GM12874 (cell line): ENCODE measurements at regions not wholly inside any gene's neighbourhood (a gene's known extent, or its start where the extent isn't known, plus 50 kb on each side); places are given as distances from the start of the nearest gene placed in this dataset.

ENCODE experiments used
- TF ChIP-seq, protein P1 (sequence below): IDR thresholded peaks from 2 replicates; pipeline ENCODE4 v1.5.1; 2011; ENCODE audit warnings: low read depth, mild to moderate bottlenecking, control low read depth, low read length, moderate library complexity; ENCODE audit not compliant: insufficient read depth

DNA sequence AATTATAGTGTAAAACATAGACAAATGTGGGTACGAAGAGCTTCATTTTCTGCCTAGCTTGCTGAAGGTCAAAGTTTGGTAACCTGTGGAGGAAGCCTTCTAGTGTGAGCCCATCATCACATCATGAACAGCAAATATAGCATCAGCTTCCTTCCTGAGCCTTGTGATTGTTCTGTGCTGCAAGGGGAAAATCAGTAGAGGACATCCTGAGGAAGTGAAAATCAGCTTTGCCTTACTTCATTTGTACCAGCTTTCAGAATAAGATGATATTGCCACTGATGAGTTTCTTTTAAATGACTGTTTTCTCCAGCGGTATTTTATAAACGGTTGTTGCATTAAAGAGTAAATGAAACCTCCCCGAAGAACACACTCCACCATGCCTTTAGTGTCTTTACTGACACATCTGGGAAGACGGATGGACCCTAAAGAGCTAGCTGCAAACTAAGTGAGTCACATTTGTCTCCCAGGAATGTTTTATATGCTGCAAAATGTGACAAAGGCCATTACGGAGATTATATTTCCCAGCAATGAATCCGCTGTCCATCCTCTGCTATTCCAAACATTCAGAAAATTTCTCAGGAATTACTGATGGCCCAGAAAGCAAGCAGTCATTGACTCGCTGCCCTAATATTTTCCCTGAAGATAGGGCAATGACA lies 1272.8 kb downstream of the SUCLG1 start:
- TF ChIP-seq, protein P1, sequence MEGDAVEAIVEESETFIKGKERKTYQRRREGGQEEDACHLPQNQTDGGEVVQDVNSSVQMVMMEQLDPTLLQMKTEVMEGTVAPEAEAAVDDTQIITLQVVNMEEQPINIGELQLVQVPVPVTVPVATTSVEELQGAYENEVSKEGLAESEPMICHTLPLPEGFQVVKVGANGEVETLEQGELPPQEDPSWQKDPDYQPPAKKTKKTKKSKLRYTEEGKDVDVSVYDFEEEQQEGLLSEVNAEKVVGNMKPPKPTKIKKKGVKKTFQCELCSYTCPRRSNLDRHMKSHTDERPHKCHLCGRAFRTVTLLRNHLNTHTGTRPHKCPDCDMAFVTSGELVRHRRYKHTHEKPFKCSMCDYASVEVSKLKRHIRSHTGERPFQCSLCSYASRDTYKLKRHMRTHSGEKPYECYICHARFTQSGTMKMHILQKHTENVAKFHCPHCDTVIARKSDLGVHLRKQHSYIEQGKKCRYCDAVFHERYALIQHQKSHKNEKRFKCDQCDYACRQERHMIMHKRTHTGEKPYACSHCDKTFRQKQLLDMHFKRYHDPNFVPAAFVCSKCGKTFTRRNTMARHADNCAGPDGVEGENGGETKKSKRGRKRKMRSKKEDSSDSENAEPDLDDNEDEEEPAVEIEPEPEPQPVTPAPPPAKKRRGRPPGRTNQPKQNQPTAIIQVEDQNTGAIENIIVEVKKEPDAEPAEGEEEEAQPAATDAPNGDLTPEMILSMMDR, result no peak

DNA sequence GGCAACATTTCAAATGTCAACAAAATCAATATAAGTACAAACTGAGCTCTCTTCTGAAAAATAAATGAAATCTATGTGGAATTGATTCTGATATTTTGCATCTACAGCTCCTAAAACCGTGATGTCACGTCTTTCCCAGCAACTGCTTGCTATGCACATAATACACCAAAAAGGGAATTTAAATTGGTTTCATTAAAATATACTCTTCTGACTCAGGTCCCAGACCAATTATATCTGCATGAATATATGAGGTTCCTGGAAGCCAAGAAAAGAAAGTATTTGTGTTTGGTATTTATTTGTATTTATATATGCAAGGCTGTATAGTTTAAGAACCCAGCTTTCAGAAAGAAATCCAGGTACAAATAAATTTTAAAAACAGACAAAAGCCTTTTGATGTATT lies 1282.5 kb downstream of the SUCLG1 start:
- TF ChIP-seq, protein P1, result no peak

DNA sequence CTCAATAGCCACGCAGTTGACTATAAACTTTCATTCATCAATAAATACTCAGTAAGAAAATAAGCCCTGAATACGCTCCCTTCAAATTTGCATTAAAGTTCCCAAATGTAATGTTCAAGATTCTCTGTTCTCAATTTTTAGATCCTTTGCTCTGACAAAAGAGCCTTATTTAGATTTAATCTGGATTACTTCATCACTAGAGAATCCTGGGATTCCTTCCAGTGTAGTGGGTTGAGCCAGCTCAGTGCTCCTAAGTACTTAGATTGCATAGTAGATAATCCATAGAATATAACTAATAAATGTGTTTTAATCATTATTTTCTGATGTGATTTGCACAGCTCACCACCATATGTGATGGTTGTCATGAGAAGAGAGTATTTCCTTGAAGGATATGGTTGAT lies 1286.2 kb downstream of the SUCLG1 start:
- TF ChIP-seq, protein P1, result no peak

DNA sequence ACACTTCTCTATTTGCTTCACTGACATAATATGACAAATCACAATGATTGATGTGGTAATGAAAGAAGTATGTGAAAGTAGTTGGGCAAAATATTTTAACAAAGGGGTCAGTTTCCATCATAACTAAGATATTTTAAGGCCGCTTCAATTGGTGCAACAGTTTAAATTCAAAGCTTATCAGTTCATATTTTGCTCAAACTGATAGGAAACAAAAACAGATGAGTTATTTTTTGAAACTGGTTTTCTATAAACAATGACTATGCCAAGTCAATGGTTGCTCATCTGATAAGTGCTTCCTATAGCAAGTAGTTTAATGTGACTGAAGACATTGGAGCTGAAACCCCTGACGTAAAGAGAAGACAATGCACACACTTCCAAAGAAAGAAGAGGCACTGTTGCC lies 1290.7 kb downstream of the SUCLG1 start:
- TF ChIP-seq, protein P1, result no peak

DNA sequence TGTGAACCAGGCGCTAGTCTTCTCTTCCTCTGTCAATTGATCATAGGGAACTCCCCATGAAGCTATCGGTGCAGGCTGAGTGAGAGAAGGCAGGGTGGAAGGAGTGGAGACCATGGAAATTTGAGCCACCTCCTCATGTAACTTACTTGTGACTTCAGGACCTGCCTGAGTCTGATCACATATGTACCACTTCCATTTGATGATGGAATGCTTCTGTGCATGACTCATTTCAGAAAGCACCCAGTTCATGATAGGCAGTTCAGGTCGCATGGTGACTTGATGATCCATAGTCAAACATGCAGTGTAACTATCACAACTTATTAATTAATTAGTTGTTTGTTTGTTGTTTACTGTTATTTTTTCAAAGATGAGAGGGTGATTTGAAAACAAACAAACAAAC lies 1296.7 kb downstream of the SUCLG1 start:
- TF ChIP-seq, protein P1, result no peak

DNA sequence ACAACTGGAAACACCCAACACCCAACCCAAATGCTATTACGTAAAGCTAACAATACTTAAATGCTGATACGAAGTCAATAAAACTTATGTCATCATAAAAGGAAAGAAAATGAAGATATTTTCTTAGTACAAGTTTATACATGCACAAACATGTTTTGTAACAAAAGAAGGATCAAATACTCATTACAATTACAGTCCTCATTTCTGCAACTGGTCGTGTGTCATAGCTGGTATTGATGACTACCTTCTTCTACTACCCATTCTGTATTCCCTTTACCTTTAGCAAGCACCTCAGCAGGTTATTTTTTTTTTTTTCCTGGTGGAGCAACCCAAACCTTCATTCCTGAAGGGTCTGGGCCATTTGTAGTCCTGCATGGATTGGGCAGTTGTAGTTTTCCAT lies 1298.5 kb downstream of the SUCLG1 start:
- TF ChIP-seq, protein P1, result no peak

DNA sequence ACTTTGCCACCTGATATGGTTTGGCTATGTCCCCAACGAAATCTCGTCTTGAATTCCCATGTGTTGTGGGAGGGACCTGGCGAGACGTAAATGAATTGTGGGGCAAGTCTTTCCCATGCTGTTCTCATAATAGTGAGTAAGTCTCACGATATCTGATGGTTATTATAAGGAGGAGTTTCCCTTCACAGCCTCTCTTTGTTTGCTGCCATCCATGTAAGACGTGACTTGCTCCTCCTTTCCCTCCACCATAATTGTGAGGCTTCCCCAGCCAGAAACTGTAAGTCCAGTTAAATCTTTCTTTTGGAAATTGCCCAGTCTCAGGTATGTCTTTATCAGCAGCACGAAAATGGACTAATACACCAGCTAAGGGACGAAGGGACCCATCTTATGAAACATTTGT lies 1303.3 kb downstream of the SUCLG1 start:
- TF ChIP-seq, protein P1, result no peak

DNA sequence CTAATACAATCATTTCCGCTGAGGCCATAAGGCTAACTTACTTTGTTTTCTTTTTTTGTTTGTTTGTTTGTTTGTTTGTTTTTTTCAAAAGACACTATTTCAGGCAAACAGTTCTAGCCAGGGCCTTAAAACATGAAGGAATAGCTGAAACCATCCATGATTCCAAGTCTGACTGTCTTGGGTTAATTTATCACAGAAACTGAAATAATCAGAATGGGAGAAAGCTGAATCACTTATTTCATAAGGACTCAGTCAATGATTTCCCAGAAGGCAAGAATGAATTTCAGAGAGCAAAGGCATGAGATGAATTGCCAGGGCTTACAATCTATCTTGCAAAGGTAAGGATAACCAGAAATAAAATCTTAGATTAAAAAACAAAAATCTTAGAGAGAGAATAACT lies 1315.1 kb downstream of the SUCLG1 start:
- TF ChIP-seq, protein P1, result no peak
